Adrenal gland (tissue), 5 donors: ENCODE measurements at regions not wholly inside any gene's neighbourhood (a gene's known extent, or its start where the extent isn't known, plus 50 kb on each side); places are given as distances from the start of the nearest gene placed in this dataset.

Experiments
- CTCF ChIP-seq, 6 experiments: fragments of 450-650 bp in 4 of 6; fragments of 200-600 bp in 2 of 6; sonication (generic) in 1 of 6; IDR thresholded peaks; 1 replicate in 5 of 6; 2 replicates in 1 of 6; pipeline versions ENCODE4 v1.5.1 to v1.8.0; 2016 to 2021; ENCODE audit warnings: antibody characterized with exemption in 6 of 6, mild to moderate bottlenecking in 2 of 6, moderate library complexity in 1 of 6
- POLR2A ChIP-seq, 2 donors: fragments of 450-650 bp; IDR thresholded peaks; one replicate each; pipeline ENCODE4 v1.6.1; 2017; ENCODE audit warnings: antibody characterized with exemption in 2 of 2, mild to moderate bottlenecking in 2 of 2, moderate library complexity in 1 of 2
- donor health status: DM: no; HTN: no; CAD: no.

- TF ChIP-seq CTCF (IDR thresholded peaks at IDR 0.05) = no peak
- TF ChIP-seq POLR2A (IDR thresholded peaks at IDR 0.05) = no peak
These were observed 278.6 kb downstream of the HAPSTR1 start for GRCh38 chr16:9370061-9370491.
